Left lung (tissue), 4 donors: ENCODE measurements at regions not wholly inside any gene's neighbourhood (a gene's known extent, or its start where the extent isn't known, plus 50 kb on each side); places are given as distances from the start of the nearest gene placed in this dataset.

Experiments
- ATAC-seq: fragments of 200-7000 bp; cut with Tn5 transposase; one replicate; pipeline ENCODE4 v1.9.1; 2020; ENCODE audit warnings: moderate library complexity
- DNase-seq, 4 donors: peaks; one replicate each; pipeline ENCODE4 v3.0.0-alpha.2; 2013 to 2020
- H3K27ac ChIP-seq, 2 donors: fragments of 200-600 bp; sonication (generic) in 1 of 2; one replicate each; pipeline versions ENCODE4 v1.5.0 to v1.8.0; 2020 to 2021
- H3K27me3 ChIP-seq, 2 donors: fragments of 200-600 bp; sonication (generic) in 1 of 2; one replicate each; pipeline versions ENCODE4 v1.5.0 to v1.8.0; 2020 to 2021
- H3K36me3 ChIP-seq, 2 donors: fragments of 200-600 bp; sonication (generic) in 1 of 2; one replicate each; pipeline versions ENCODE4 v1.5.0 to v1.8.0; 2020 to 2021
- H3K4me1 ChIP-seq, 2 donors: fragments of 200-600 bp; one replicate each; pipeline ENCODE4 v1.8.0; 2021
- H3K4me3 ChIP-seq, 2 donors: fragments of 200-600 bp; sonication (generic) in 1 of 2; one replicate each; pipeline versions ENCODE4 v1.5.0 to v1.8.0; 2020 to 2021; ENCODE audit warnings: mild to moderate bottlenecking in 1 of 2
- H3K9me3 ChIP-seq, 2 donors: fragments of 200-600 bp; sonication (generic) in 1 of 2; one replicate each; pipeline versions ENCODE4 v1.5.0 to v1.8.0; 2020 to 2021
- intact Hi-C, 2 donors: fragments of 100-400 bp; cut with DNase I; formaldehyde crosslinking; loops; one replicate each; pipeline versions ENCODE4 v1.11.2 to v1.14.2; 2022
- TF ChIP-seq, protein P1 (sequence below), 2 donors: fragments of 200-600 bp; sonication (generic) in 1 of 2; IDR thresholded peaks; one replicate each; pipeline versions ENCODE4 v1.5.0 to v1.8.0; 2021; ENCODE audit warnings: antibody characterized with exemption in 2 of 2
- donor health status: DM: no; HTN: yes; CAD: no.
- donor health status: DM: no; HTN: no; CAD: no.

DNA sequence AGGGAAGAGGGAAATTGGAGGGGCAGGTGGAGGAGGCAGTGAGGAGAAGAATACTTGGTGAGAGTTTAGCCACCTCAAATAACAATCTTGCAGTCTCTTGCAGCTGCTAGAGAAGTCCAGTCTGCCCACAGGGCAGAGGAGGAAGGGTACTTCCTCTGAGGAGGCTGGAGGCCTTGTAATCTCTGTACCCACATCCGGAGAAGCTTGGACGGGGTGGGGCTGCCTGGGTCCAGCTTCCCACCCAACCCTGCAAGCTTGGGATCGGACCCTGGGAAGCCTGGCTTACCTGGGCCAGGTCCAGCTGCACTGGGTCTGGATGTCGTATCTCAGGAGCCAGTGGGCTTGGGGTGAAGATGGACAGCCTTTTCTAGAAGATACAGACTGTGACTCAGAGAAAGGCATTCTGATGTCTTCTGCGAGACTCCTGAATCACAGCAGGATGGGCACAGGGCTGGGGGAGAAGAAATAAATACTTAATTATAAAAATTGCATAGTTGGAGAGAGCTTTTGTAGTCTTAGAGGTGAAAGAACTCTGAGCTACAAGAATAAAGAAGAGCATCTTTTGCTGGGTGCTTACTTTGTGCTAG lies 111.8 kb upstream of the JUN start:
- Histone ChIP-seq H3K4me3 (no peak overlapping the region), H3K27ac (peak overlapping the region; percentile 54 to 84), H3K36me3 (no peaks in the 10 kb centered on the region), H3K4me1 (peaks cover 37 to 82% of the 10 kb centered on the region in 2 donors), H3K9me3 (no peaks in the 10 kb centered on the region), H3K27me3 (no peaks in the 10 kb centered on the region)
- ATAC-seq (peak; percentile 38), DNase-seq (peak in 2 of 4 donors; percentile 64 to 78)
- TF ChIP-seq, protein P1, sequence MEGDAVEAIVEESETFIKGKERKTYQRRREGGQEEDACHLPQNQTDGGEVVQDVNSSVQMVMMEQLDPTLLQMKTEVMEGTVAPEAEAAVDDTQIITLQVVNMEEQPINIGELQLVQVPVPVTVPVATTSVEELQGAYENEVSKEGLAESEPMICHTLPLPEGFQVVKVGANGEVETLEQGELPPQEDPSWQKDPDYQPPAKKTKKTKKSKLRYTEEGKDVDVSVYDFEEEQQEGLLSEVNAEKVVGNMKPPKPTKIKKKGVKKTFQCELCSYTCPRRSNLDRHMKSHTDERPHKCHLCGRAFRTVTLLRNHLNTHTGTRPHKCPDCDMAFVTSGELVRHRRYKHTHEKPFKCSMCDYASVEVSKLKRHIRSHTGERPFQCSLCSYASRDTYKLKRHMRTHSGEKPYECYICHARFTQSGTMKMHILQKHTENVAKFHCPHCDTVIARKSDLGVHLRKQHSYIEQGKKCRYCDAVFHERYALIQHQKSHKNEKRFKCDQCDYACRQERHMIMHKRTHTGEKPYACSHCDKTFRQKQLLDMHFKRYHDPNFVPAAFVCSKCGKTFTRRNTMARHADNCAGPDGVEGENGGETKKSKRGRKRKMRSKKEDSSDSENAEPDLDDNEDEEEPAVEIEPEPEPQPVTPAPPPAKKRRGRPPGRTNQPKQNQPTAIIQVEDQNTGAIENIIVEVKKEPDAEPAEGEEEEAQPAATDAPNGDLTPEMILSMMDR (IDR thresholded peaks at IDR 0.05), result no peak
- intact Hi-C loops, result no loop called here

GRCh38 chr1:58896246-58897183 lies 112.7 kb upstream of the JUN start:
- Histone ChIP-seq H3K27me3 (no peaks in the 10 kb centered on the region), H3K4me3 (no peak overlapping the region), H3K9me3 (no peaks in the 10 kb centered on the region), H3K27ac (peak overlapping the region; percentile 54 to 84), H3K36me3 (no peaks in the 10 kb centered on the region), H3K4me1 (peaks cover 37 to 90% of the 10 kb centered on the region in 2 donors)
- peak; percentile 80 for ATAC-seq
- DNase-seq, result peak in 2 of 4 donors; percentile 77 to 89
- TF ChIP-seq, protein P1 (IDR thresholded peaks at IDR 0.05), result no peak
- intact Hi-C loops, result no loop called here

DNA sequence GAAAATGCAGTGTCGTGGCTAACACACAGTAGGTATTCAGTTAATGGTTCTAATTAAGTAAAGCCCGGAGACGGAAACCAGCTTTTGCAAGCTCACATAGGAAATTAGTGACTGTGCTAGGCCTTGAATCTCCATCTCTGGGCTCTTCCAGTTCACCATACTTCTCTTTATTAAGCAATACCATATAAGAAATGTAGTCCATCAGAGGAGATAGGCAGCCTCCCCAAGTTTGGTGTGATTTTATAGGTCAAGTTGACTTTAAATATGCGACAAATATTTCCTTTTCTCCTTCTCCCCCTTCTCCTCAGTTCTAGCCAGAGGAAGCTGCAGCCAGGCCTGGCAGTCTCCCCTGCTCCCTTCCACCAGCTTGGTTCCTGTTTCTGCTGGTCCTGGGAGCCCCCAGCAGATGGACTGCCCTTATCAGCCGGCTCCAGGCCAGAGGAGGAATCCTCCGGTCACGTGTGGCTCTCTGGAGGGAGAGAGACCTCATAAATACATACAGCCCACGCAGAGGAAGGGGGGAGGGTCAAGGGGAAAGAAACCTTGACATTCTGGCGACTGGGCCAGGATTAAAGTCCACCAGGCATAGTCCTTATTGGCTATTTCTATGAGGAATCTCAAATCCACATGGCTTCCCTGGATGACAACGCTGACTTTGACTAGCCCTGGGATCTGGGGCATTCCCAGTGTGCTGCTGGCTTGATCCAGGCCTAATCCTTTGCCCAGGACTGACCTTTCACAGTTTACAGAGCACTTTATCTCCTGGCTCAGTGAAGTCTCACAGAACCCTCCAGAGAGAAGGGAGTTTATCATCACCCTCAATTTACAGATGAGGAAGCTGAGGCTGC lies 115.1 kb upstream of the JUN start:
- Histone ChIP-seq H3K27ac (peak overlapping the region; percentile 65 to 84), H3K4me3 (no peak overlapping the region), H3K27me3 (no peaks in the 10 kb centered on the region), H3K36me3 (no peaks in the 10 kb centered on the region), H3K4me1 (peaks cover 33 to 88% of the 10 kb centered on the region in 2 donors), H3K9me3 (no peaks in the 10 kb centered on the region)
- TF ChIP-seq, protein P1 (IDR thresholded peaks at IDR 0.05), result no peak
- ATAC-seq (no peak), DNase-seq (peak in 3 of 4 donors; percentile 64 to 73 (median 70))
- intact Hi-C loops, result no loop called here

GRCh38 chr1:58899587-58900271 lies 115.9 kb upstream of the JUN start:
- Histone ChIP-seq H3K36me3 (no peaks in the 10 kb centered on the region), H3K27me3 (no peaks in the 10 kb centered on the region), H3K9me3 (no peaks in the 10 kb centered on the region), H3K4me3 (no peak overlapping the region), H3K4me1 (peaks cover 31 to 88% of the 10 kb centered on the region in 2 donors), H3K27ac (peak overlapping the region; percentile 65 to 84)
- ATAC-seq (no peak), DNase-seq (no peak)
- TF ChIP-seq, protein P1 (IDR thresholded peaks at IDR 0.05), result no peak
- intact Hi-C loops, result loop anchor here in 1 of 2 donors (10.0 kb wide), 1 partner anchor 115 kb away; the partner anchor contains the start of gene JUN
